ENCODE measurements at regions not wholly inside any gene's neighbourhood (a gene's known extent, or its start where the extent isn't known, plus 50 kb on each side); places are given as distances from the start of the nearest gene placed in this dataset.
A peak's percentile ranks its signal among the peaks of the same experiment; 100 is the strongest.
"Not testable (repeated sequence)": the region's sequence is repeated elsewhere in the genome, so short reads cannot be mapped to it uniquely, and the experiment has no call there.

DNA sequence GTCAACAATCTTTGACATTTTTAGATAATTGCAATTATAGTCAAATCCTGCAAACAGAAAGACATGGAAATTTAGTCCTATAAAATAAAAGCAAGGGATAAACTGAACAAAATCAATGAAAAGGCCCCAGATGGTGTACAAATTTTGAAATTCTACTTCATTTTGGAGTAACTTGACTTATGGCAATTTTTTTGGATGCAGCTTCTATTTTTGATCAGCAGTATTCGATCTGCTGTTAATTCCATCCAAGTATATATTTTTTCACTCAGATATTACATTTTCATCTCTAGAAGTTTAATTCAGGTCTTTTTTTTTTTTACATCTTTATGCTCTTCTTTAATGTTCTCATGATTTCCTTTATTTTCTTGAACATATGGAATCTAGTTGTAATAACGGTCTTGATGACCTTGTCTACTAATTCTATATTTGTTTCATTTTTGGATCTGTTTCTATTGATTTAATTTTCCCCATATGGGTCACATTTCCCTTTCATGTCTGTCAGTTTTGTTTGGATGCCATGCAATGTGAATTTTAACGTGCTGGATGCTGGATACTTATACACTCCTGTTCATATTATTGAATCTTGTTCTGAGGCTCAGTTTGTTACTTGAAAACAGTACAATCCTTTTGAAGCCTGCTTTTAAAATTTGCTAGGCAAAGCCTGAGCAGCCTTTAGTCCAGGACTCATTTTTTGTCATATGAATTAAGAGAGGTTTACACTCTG lies 164.3 kb upstream of the FAM3C start:
- DNase-seq = no peak

DNA sequence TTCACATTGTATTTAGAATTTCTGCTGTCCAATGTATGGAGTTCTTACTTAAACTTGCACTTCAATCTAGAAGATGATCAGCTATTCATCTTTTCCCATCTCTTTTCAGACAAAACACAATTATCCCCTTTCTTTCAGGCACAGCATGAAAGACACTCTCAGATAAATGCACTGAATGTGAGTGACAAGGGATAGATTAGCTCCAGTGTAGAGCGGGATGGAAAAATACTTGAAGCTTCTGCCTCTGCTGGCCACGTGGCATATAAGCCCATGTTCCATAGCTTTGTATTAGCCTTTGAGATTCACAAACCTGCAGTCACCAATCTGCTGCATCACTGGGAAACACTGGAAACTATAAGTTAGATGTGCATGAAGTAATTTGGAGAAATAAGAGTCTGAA lies 162.2 kb upstream of the FAM3C start:
- DNase-seq = no peak

GRCh38 chr7:121557034-121557892 lies 161.2 kb upstream of the FAM3C start:
- no peak for DNase-seq

DNA sequence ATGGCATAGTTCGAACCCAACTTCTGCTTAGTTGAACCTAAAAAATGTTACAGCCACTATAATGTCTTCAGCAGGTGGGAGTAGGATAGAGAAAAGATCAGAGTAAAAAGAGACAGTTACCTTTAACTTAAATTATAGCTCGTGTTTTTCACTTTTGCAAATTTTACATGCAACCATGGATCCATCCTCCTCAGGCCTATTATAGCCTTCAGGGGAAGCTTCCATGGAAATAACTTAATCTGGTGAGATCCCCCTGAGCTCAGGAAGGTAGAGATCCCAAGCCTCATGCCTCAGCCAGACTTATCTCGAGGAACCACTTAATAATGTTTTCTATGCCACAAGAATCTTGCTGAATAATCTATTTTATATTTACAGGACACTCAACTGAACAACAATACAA lies 159.4 kb upstream of the FAM3C start:
- DNase-seq = no peak

DNA sequence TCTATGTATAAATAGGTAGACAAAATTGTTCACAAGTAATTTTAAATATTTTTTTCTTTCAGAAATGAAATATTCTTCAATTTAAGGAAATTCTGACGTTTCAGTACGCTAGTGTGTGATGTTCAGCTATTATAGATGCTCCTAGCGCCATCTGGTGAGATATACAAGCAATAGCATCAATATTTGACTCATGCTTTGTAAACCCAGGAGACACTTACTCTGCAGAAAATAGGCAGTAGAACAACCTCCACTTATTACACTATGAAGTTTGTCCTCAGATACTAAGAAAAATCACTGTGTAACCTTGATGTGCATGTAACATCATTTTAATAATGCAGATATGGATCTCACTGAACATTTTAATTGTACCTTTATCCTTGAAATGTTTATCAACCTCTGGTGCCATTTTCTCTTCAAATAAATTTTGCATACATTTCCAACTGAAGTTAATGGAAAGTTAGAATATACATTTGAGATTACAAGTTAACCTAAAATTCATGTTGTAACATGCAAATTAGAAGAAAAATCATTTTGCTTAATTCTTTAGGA lies 151.5 kb upstream of the FAM3C start:
- peak; percentile 56 for DNase-seq

- no peak for DNase-seq
Measured at GRCh38 chr7:121546632-121547543, 150.8 kb upstream of the FAM3C start.

DNA sequence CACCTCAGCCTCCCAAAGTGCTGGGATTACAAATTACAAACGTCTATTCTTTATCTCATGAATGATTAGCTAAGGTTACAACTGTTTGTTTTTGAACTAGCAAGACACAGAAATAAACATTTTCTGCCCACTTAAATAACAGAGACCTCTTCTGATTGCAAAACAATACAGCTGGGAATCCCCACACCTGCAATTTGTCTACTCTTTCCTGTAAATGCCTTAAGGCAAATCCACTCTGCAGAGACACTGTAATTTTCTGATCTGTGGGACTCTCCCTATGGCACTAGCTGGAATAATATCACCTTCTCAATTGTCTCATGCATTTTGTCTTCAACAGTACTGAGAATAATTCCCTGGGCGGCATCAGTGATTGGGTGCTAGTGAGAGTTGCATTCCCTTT lies 149.3 kb upstream of the FAM3C start:
- no peak for DNase-seq

GRCh38 chr7:121544726-121545125 lies 148.6 kb upstream of the FAM3C start:
- DNase-seq = no peak

DNA sequence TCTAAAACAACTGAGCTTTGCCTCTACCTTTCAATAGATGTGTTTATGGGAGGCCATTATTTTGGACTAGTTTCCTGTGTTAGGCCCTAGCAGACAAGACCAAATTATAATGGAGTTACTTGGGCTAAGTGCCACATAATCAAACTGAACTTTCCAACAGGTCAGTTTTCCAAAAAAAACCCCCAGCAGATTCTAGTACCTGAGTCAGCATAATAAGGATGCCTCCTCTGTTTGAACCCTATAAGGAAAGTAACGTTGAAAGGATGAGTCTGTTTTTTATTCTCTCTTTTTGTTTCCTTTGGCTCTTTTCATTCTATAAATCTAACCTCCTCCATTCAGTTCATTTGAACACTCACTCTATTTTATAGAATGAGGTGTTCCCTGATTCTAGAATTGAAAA lies 148.1 kb upstream of the FAM3C start:
- no peak for DNase-seq

DNA sequence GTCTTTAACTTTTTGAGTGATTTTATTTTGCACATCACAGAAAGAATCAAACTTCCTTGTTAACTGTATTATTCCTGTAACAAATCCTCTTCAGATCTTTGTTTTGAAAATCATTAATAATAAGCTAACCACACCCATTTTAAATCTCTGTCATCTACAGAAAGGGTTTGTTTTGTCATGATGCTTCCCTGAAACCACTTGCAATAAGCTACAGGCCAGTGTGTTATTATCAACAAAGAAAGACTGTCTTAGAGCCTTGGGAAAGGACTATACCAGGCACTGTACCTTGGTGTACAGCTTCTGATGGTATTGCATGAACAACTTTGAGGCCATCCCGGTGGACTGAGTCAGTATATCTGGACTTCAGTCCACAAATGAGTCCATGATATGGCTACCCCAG lies 145.3 kb upstream of the FAM3C start:
- DNase-seq = no peak

GRCh38 chr7:121540138-121540537 lies 144.0 kb upstream of the FAM3C start:
- no peak for DNase-seq

- no peak for DNase-seq
Measured at GRCh38 chr7:121537031-121537430, 140.9 kb upstream of the FAM3C start.

DNA sequence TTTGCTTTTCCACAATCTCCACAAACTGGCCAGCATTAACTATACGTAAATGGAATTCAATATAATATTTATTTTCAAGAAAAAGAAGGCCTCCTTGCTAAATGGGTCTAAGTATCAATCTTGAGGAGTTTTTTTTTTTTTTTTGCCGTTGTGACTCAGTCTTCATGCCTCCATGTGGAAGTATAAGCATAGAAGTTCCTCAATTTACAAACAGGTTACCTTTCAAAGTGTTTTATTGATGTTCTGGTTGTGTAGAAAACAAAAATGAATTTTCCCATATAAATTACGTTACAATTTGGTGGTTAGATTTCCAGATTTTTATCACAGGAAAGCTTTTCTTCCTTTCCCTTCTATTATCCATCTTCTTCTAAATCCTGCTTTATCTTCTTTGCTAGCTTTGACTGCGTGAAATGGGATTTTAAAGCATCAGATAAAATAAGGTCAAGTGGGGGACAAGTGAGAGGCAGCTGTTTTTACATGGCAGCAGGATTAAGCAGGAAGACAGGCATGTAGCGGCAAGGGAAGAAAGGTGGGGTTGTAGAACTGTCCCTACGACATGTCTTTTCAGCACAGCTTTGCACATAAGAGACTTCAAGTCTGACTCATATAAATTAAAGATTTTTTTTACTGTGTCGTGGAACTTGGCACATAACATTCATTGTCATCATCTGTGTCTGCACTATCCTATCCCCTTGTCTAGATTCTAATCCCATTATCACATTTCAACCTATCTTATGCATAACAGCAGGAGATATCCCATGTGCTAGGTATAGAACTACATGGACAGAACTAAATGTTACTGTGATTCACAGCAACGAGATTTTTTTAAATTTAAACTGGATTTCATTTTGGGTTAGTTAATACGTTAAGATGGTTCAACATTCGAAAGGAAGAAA lies 135.3 kb upstream of the FAM3C start:
- no peak for DNase-seq

- DNase-seq = no peak
Measured at GRCh38 chr7:121530227-121531174, 134.4 kb upstream of the FAM3C start.

- no peak for DNase-seq
Measured at GRCh38 chr7:121529003-121529402, 132.9 kb upstream of the FAM3C start.

DNA sequence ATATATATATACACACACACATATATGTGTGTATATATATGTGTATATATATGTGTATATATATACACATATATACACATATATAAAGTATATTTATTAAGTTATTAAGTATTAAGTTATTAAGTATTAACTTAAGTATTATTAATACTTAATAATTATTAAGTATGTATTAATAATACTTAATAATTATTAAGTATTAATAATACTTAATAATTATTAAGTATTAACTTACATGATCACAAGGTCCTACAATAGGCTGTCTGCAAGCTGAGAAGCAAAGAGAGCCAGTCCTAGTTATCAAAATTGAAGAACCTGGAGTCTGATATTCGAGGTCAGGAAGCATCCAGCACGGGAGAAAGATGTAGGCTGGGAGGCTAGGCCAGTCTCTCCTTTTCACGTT lies 130.1 kb upstream of the FAM3C start:
- not testable (repeated sequence) for DNase-seq

DNA sequence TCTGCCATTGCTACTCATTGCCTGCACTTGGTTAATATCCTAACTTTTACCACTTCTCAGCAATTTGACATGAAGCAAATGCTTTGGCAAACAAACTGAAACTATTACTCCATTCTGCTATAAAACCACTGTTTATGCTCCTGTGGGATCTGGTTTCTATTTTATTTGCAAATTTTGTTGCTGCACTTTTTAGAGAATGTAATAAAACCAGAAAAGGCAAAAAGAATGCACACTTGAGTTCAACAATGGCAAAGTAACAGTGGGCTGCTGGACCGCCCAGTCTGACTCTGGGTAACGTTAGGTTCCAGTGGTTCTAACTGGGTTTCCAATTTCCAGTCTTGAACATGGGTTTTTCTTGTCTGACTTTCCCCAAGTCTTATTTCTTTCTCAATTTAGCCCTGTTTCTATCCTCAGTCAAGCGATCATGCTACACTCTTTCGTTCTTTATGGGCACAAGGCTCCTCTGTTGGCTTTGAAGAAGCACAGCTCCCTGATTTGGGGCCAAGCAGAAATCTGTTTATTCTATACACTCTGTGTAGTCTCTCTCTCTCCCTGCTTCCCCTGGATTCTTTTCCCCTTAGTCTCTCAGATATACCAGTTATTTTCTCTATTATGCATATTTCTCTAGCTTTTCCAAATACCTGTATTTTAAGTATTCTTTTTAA lies 129.2 kb upstream of the FAM3C start:
- no peak for DNase-seq

GRCh38 chr7:121521711-121522400 lies 125.7 kb upstream of the FAM3C start:
- DNase-seq = no peak

DNA sequence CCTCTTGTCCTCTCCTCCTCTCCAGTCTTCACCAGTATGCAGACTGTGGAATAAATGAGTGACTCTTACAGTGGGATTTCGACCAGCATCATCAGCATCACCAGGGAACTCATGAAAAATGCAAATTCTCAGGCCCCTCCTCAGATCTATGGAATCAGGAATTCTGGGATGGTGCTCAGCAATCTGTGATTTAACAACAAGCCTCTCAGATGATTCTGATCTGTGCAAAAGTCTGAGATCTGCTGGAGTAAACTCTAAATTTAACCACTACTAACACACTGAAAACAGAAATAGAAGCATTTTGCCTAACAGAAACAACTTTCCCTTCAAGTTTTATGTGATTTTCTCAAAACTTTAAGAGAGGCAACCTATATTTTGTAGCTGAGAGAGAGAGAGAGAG lies 124.8 kb upstream of the FAM3C start:
- DNase-seq = no peak

Measured in COR-L47 (cell line).